GM19467 (cell line): ENCODE measurements at regions not wholly inside any gene's neighbourhood (a gene's known extent, or its start where the extent isn't known, plus 50 kb on each side); places are given as distances from the start of the nearest gene placed in this dataset.
A peak's percentile ranks its signal among the peaks of the same experiment; 100 is the strongest.
"Not testable (repeated sequence)": the region's sequence is repeated elsewhere in the genome, so short reads cannot be mapped to it uniquely, and the experiment has no call there.

Experiments
- ATAC-seq: cut with Tn5 transposase; IDR thresholded peaks from one replicate; pipeline ENCODE4 v1.9.1; 2021; ENCODE audit warnings: mild to moderate bottlenecking, moderate library complexity; ENCODE audit not compliant: unreplicated experiment

DNA sequence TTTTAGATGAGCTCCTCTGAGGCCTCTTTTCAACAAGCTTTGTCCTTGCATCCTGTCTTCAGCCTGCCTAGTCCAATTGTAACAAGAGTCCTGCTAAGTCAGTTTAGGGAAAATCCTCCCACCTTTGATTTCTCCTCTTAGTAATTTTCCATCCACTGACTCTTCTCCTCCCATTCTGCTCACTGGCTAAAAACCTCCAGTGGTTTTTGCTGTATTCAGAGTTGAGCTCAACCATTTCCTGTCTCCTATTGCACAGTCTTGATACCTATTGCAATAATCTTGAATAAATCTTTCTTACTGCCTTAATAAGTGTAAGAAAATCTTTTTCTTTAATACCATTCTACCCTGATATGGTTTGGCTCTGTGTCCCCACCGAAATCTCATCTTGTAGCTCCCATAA, 117.8 kb upstream of the ENPP6 start:
- ATAC-seq: no peak

GRCh38 chr4:184333446-184333845, 115.8 kb upstream of the ENPP6 start:
- ATAC-seq: not testable (repeated sequence)

- no peak for ATAC-seq
Observed at GRCh38 chr4:184331268-184331995, 113.8 kb upstream of the ENPP6 start.

DNA sequence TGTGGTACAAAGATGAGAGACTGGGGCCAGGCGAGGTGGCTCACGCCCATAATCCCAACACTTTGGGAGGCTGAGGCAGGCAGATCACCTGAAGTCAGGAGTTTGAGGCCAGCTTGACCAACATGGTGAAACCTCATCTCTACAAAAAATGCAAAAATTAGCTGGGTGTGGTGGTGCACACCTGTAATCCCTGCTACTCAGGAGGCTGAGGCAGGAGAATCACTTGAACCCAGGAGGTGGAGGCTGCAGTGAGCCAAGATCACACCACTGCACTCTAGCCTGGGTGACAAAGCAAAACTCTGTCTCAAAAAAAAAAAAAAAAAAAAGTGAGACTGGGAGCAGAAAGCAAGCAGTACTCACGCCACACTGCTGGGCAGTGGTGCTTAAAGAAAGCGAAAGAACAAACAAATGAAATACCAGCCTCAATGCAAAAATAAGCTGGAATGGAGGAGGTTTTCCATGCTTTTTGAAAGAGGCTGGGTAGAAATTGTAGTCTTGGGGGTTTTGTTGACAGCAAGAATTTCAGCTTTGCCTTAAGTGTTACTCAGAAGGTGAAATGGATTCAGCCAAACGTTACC, 112.9 kb upstream of the ENPP6 start:
- ATAC-seq: not testable (repeated sequence)

DNA sequence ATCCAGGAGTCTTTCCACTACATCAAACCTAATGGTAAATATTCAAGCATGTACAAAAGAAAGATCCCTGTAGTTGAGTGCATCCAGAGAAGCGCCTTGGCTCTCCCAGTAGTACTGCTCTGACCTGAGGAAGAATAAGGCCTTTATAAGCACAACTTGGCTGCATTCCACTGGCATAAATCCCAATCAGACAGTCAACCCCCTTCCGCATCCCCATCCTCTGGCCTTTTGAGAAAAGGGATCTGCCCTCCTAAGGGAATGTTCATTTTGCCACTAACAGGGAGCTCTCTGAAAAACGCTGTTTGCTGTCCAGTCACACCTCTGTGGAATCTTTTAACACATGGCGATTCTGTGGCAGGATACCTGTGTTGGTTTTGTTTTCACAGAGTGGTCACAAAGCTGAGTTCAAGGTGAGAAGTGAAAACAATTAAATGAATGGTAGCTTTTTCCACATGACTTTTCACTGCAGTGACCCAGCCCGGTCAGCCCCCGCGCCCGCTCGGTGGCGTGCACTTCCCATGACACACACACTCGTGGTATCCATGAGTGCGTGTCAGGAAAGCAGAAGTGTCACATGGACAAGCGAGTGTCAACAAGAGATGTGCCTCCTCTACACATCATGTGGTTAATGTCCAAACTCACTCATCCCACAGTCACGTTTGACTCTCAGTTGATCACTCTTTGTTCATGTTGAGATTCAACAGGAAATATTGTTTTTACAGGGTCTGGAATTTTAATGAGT, 112.2 kb upstream of the ENPP6 start:
- ATAC-seq: peak; percentile 54

DNA sequence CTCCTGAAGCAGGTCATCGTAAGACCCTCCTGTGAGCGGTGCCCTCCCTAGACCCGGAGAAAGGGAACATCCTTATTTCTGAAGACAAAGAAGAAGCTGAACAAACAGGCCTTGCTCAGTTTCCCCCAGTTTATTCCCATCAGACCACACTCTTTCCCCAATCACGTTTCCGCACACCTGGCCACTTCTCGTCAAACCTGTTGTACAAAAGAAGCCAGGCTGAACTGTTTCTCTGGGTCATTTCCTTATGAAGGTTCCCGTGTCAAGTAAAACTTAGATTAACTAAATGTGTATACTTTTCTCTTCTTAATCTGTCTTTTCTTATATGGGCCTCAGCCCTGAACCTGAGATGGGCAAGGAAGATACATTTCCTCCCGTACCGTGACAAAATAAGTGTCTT, 111.6 kb upstream of the ENPP6 start:
- ATAC-seq: no peak

DNA sequence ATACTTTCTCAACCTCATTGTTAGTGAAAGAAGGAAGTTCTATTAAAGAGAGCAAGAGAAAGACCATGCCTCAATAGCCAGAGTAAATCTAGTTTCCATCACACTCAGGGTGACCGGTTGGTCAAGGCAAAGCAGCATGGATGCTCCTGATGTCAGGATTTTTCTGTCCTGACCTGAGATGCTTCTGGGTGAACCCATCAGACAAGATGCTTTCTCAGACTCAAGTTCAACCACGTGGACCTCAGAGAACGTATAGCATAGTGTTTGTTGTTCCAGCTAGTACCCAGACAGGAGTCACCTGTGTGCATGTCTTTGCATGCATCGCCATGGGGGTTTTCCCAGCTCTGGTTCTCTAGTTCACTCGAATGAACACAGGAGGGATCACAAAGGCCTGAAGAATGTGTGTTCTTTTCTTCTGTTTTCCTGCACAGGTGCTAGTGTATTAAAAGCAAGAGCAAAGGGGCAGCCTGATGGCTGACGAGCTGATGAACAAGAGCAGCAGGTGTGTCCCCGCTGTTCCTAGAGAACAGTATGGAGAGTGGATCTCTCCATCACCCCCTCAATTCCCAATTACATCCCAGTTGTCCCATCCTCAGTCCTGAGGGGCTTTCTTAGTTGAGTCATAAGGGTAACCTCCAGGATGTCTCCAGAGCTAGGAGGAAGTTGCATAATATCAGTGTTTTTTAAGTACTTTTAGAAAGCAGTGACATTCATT, 110.5 kb upstream of the ENPP6 start:
- ATAC-seq: peak; percentile 63

DNA sequence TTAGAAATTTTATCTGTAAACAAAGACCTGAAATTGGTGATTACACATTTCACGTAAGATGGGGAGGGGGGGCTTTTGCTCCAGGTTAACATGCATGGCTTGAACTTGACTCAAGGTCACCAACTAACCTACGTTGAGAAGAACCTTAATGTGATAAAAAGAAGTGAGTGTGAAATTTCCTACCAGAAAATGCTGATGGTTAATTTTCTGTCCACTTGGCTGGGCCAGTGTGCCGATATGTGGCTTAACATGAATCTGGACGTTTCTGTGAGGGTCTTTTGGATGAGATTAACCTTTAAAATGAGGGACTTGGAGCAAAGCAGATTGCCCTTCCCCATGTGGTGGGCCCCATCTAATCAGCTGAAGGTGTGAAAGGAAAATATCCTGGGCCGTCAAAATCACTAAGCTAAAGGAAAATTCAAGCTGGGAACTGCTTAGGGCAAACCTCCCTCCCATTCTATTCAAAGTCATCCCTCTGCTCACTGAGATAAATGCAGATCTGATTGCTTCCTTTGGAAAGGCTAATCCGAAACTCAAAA, 107.3 kb upstream of the ENPP6 start:
- no peak for ATAC-seq

DNA sequence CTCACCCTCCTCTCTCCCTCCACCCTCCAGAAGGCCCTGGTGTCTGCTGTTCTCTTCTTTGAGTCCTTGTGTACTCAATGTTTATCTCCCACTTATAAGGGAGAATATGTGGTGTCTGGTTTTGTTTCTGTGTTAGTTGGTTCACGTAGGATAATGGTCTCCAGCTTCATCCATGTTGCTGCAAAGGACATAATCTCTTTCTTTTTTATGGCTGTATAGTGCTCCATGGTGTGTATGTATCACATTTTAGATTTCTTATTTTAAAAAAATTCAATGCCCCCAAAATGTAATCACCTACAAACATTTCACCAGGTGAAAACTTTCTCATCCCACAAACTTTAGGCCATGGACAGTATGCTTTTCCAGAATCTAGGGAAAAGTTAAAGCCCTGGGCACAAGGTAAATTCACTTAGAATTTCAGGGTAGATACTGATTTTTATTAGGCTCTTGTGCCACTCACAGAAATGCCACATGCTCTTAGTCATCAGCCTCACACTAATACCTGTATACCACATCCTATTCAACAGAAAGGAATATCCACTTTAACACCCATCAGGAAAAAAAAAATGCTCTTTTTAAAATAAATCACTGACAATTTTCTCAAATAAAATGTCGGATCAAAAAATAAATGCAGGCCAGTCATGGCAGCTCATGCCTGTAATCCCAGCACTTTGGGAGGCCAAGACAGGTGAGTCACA, 104.8 kb upstream of the ENPP6 start:
- no peak for ATAC-seq

- no peak for ATAC-seq
Observed at GRCh38 chr4:184320631-184321030, 103.0 kb upstream of the ENPP6 start.

DNA sequence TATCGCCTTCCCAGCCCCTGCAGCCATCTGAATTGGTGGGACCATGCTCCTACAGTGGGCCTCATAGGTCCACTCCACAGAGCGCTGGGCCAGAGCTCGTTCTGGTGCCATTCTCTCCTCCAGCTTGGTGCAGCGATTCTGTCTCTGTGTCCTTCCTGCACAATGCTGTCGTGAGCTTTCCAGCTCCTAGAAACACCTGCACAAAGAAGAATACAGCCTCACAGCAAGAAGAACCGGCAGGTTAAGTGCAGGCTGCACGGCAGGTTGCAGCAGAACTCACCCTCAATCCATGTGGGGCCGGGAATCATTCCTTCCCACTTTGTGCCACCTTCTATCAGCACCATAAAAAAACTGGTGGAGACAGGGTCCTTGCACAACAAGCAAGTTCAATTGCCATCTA, 101.2 kb upstream of the ENPP6 start:
- no peak for ATAC-seq

DNA sequence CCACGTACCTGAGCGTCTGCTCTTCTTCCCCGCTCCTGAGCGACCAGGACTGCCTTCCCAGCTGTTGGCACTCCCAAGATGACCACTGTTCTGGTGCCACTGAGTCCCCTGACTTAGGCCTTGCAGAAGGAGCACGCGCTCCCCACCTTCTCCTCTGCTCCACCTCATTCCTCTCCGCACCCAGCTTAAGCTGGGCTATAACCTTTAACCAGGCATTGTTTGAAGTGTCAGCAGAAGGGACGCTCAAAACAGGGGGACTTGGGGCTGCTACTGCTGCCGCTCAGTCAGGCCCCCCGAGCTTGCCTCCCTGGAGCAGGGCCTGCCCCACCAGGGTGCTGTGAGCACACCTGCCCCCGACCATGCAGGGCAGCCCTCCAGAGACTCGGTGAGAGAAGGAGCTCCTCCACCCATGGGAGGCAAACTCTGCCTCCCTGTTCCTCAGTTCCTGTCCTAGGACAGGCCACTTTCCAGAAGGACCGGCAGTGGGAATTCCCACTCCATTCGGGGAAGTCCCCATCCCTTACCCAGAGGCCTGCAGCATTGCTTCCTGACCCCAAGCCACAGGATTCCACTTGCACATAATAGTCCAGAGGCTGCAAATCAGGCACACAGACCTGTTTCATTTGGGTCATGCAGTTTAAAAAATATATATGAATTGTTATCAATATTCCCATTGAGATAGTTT, 99.7 kb upstream of the ENPP6 start:
- ATAC-seq: no peak

GRCh38 chr4:184316821-184317220, 99.1 kb upstream of the ENPP6 start:
- ATAC-seq: no peak

DNA sequence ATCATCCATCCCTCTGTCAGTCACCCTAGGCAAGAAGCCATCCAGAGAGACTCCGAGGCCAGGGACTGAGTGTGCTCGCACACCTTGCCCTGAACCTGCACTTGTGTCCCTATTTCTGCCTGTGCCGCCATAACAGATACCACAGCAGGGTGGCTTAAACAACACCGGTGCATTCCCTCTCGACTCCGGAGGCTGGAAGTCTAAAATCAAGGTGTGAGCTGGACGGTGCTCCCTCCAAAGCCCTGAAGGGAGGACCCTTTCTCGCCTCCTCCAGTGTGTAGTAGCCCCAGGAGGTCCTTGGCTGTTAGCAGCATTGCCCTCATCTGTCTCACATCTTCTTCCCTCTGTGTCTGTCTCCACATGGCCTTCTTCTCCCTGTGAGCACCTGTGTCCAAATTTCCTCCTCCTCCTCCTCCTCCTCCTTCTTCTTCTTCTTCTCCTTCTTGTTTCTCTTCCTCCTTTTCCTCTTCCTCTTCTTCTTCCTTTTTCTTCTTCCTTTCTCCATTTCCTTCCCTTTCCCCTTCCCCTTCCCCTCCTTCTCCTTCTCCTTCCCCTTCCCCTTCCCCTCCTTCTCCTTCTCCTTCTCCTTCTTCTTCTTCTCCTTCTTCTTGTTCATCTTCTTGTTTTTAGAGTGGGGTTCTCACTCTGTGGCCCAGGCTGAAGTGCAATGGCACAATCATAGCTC, 98.1 kb upstream of the ENPP6 start:
- no peak for ATAC-seq

GRCh38 chr4:184313702-184314659, 96.3 kb upstream of the ENPP6 start:
- peak; percentile 68 for ATAC-seq

DNA sequence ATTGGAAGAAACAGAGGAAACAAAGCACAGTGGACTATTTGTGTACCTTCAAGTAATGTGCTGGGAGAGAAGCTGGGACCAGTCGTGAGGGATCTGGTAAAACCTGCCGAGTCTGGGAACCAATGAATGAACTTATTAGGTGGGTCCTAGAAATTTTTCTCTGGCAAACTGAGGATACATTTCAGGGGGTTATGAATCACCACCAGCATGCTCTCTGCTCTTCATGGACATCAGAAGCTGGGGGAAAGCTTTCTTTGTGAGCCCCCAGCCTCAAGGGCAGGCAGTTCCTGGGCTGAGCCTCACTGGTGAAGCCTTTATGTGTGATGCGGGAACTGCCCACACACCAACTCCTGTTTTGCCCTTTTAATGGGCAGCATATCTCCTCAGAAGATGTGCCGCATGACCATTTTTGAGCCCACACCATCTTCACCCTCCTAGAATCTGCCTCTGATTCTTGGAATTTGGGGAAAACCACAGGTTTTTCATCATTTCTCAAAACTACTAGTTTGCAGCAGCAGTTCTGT, 95.4 kb upstream of the ENPP6 start:
- no peak for ATAC-seq

- ATAC-seq: no peak
Observed at GRCh38 chr4:184312126-184312525, 94.5 kb upstream of the ENPP6 start.
